IMR-90 (cell line): ENCODE measurements at regions not wholly inside any gene's neighbourhood (a gene's known extent, or its start where the extent isn't known, plus 50 kb on each side); places are given as distances from the start of the nearest gene placed in this dataset.

Experiments used
- ATAC-seq: fragments of 200-7000 bp; cut with Tn5 transposase; 2 replicates; pipeline ENCODE4 v1.9.1; 2020; ENCODE audit warnings: low read depth, mild to moderate bottlenecking, moderate library complexity
- BruUV-seq: library from RNA; stranded (reverse); fragments of 400-500 nt; replicated peaks from 2 replicates; lab custom pipeline; 2021; lab: Mats Ljungman, UMichigan
- CTCF ChIA-PET: fragments of 300-600 bp; formaldehyde crosslinking; extraction: SDS; loops from one replicate; lab custom pipeline; 2021; ENCODE audit warnings: antibody characterized with exemption; lab: Yijun Ruan, JAX
- POLR2A ChIA-PET: fragments of 300-600 bp; sonication (Branson Sonifier 250); formaldehyde crosslinking; loops from one replicate; lab custom pipeline; 2022; ENCODE audit warnings: antibody characterized with exemption; ENCODE audit not compliant: unreplicated experiment; lab: Charles Lee
- DNase-seq: peaks from one replicate; pipeline ENCODE4 v3.0.0; 2013
- H2AFZ ChIP-seq: replicated peaks from 2 replicates; pipeline ENCODE3; 2013; ENCODE audit warnings: low read length, mild to moderate bottlenecking; ENCODE audit not compliant: poor library complexity
- H2AK5ac ChIP-seq: 2 replicates; pipeline ENCODE4 v1.6.1; 2013; ENCODE audit warnings: low read depth, low read length, inconsistent platforms
- H2AK9ac ChIP-seq: replicated peaks from 2 replicates; pipeline ENCODE3; 2013; ENCODE audit warnings: mild to moderate bottlenecking, low read depth, low read length, moderate library complexity; ENCODE audit not compliant: poor library complexity
- H2BK120ac ChIP-seq: 2 replicates; pipeline ENCODE4 v1.6.1; 2013; ENCODE audit warnings: low read depth, low read length, inconsistent platforms
- H2BK15ac ChIP-seq: 3 replicates; pipeline ENCODE4 v1.6.1; 2013; ENCODE audit warnings: low read depth, low read length, inconsistent platforms
- H2BK20ac ChIP-seq: 2 replicates; pipeline ENCODE4 v1.6.1; 2013; ENCODE audit warnings: low read depth, mild to moderate bottlenecking, inconsistent platforms, low read length, moderate library complexity
- H2BK5ac ChIP-seq: 2 replicates; pipeline ENCODE4 v1.6.1; 2013; ENCODE audit warnings: mild to moderate bottlenecking, low read depth, low read length, inconsistent platforms; ENCODE audit not compliant: poor library complexity, severe bottlenecking
- H3K14ac ChIP-seq: replicated peaks from 2 replicates; pipeline ENCODE4 v1.6.1; 2013; ENCODE audit warnings: low read depth, low read length, inconsistent platforms
- H3K18ac ChIP-seq: 2 replicates; pipeline ENCODE4 v1.6.1; 2013; ENCODE audit warnings: low read depth, low read length, control low read depth
- H3K23ac ChIP-seq: 2 replicates; pipeline ENCODE4 v1.6.1; 2013; ENCODE audit warnings: low read depth, low read length, inconsistent platforms
- H3K27ac ChIP-seq: 2 replicates; pipeline ENCODE4 v1.5.1; 2013; ENCODE audit warnings: mild to moderate bottlenecking, control low read depth, low read length; ENCODE audit not compliant: insufficient read depth
- H3K27me3 ChIP-seq: 2 replicates; pipeline ENCODE4 v1.6.1; 2013; ENCODE audit warnings: low read length; ENCODE audit not compliant: control insufficient read depth, insufficient read depth
- H3K36me3 ChIP-seq: 2 replicates; pipeline ENCODE4 v1.6.1; 2013; ENCODE audit warnings: low read length, mixed read lengths; ENCODE audit not compliant: control insufficient read depth, insufficient read depth
- H3K4ac ChIP-seq: 2 replicates; pipeline ENCODE4 v1.6.1; 2013; ENCODE audit warnings: low read depth, low read length, inconsistent platforms
- H3K4me1 ChIP-seq: 2 replicates; pipeline ENCODE4 v1.6.1; 2013; ENCODE audit warnings: low read length, mixed read lengths; ENCODE audit not compliant: control insufficient read depth, insufficient read depth
- H3K4me2 ChIP-seq: 2 replicates; pipeline ENCODE4 v1.6.1; 2013; ENCODE audit warnings: low read depth, mild to moderate bottlenecking, control low read depth, low read length, moderate library complexity
- H3K4me3 ChIP-seq: 2 replicates; pipeline ENCODE4 v1.5.1; 2013; ENCODE audit warnings: low read depth, mild to moderate bottlenecking, control low read depth, low read length, moderate library complexity; ENCODE audit not compliant: insufficient read depth
- H3K56ac ChIP-seq: 2 replicates; pipeline ENCODE4 v1.6.1; 2013; ENCODE audit warnings: low read length, inconsistent platforms; ENCODE audit not compliant: insufficient read depth; ENCODE audit errors: extremely low read depth
- H3K79me1 ChIP-seq, 2 experiments: 2 replicates each; pipeline ENCODE4 v1.6.1; 2013; ENCODE audit warnings: low read length in 2 of 2, inconsistent platforms in 1 of 2, low read depth in 1 of 2
- H3K9ac ChIP-seq: 2 replicates; pipeline ENCODE4 v1.6.1; 2013; ENCODE audit warnings: low read depth, low read length, control low read depth
- H3K9me1 ChIP-seq: 2 replicates; pipeline ENCODE4 v1.6.1; 2013; ENCODE audit warnings: low read length, inconsistent platforms; ENCODE audit not compliant: insufficient read depth
- H3K9me3 ChIP-seq: 2 replicates; pipeline ENCODE4 v1.6.1; 2013; ENCODE audit warnings: low read length; ENCODE audit not compliant: control insufficient read depth, insufficient read depth
- H4K20me1 ChIP-seq: 2 replicates; pipeline ENCODE4 v1.6.1; 2013; ENCODE audit warnings: low read length, inconsistent platforms; ENCODE audit not compliant: insufficient read depth
- H4K5ac ChIP-seq: 2 replicates; pipeline ENCODE4 v1.6.1; 2013; ENCODE audit warnings: mild to moderate bottlenecking, low read depth, low read length, control low read depth
- H4K8ac ChIP-seq, 2 experiments: 2 replicates each; pipeline ENCODE4 v1.6.1; 2013; ENCODE audit warnings: low read depth in 2 of 2, low read length in 2 of 2, control low read depth in 1 of 2, inconsistent platforms in 1 of 2
- H4K91ac ChIP-seq: 2 replicates; pipeline ENCODE4 v1.6.1; 2013; ENCODE audit warnings: low read depth, low read length, inconsistent platforms; ENCODE audit not compliant: insufficient read depth
- BHLHE40 ChIP-seq: fragments of 150-350 bp; IDR thresholded peaks from 2 replicates; pipeline ENCODE4 v1.6.1; 2016; ENCODE audit warnings: mild to moderate bottlenecking, low read depth, low read length
- CEBPB ChIP-seq: IDR thresholded peaks from 2 replicates; pipeline ENCODE4 v1.6.1; 2012; ENCODE audit warnings: low read depth, low read length, improper control_type of control experiment
- CHD1 ChIP-seq: IDR thresholded peaks from 2 replicates; pipeline ENCODE4 v1.6.1; 2012; ENCODE audit warnings: low read depth, low read length, improper control_type of control experiment
- FOS ChIP-seq: fragments of 150-350 bp; IDR thresholded peaks from 2 replicates; pipeline ENCODE4 v1.6.1; 2016; ENCODE audit warnings: low read depth, low read length
- MAZ ChIP-seq: IDR thresholded peaks from 2 replicates; pipeline ENCODE4 v1.6.1; 2012; ENCODE audit warnings: low read depth, mild to moderate bottlenecking, low read length, improper control_type of control experiment, moderate library complexity, borderline replicate concordance
- MXI1 ChIP-seq: IDR thresholded peaks from 2 replicates; pipeline ENCODE4 v1.6.1; 2012; ENCODE audit warnings: low read depth, mild to moderate bottlenecking, low read length, moderate library complexity, borderline replicate concordance
- NFE2L2 ChIP-seq: fragments of 150-350 bp; IDR thresholded peaks from 2 replicates; pipeline ENCODE4 v1.6.1; 2016; ENCODE audit warnings: low read depth, mild to moderate bottlenecking, low read length
- POLR2A ChIP-seq: IDR thresholded peaks from 2 replicates; pipeline ENCODE4 v1.6.1; 2012; ENCODE audit warnings: mild to moderate bottlenecking, low read depth, low read length
- RAD21 ChIP-seq: IDR thresholded peaks from 2 replicates; pipeline ENCODE4 v1.6.1; 2012; ENCODE audit warnings: low read length, improper control_type of control experiment
- RCOR1 ChIP-seq: IDR thresholded peaks from 2 replicates; pipeline ENCODE4 v1.6.1; 2012; ENCODE audit warnings: mild to moderate bottlenecking, low read length, improper control_type of control experiment; ENCODE audit not compliant: insufficient replicate concordance
- RFX5 ChIP-seq: IDR thresholded peaks from 2 replicates; pipeline ENCODE4 v1.8.0; 2012; ENCODE audit warnings: low read depth, mild to moderate bottlenecking, low read length, moderate library complexity
- SMC3 ChIP-seq: fragments of 150-350 bp; IDR thresholded peaks from 2 replicates; pipeline ENCODE4 v1.6.1; 2016; ENCODE audit warnings: low read depth, mild to moderate bottlenecking, antibody characterized with exemption, low read length, moderate library complexity
- WGBS, 2 experiments: methylation state at CpG; one replicate each; pipeline versions ENCODE4 v1.1.5 to v1.1.7; 2013; ENCODE audit warnings: missing lambda C conversion rate in 2 of 2; ENCODE audit not compliant: insufficient read length in 1 of 2; ENCODE audit errors: extremely low coverage in 2 of 2; 5-methylcytosine and 5-hydroxymethylcytosine counted together
- dilution Hi-C: fragments of 300-500 bp; cut with HindIII; formaldehyde crosslinking; loops from one replicate; pipeline ENCODE4 v1.14.3; 2018; ENCODE audit warnings: low sequenced_read_pairs; ENCODE audit not compliant: unreplicated experiment
- in situ Hi-C: fragments of 300-500 bp; cut with MboI; formaldehyde crosslinking; loops from 3 replicates; pipeline ENCODE4 v1.14.3; 2019; ENCODE audit warnings: low sequenced_read_pairs, inconsistent platforms, mixed read lengths
- intact Hi-C: fragments of 100-400 bp; cut with micrococcal nuclease; formaldehyde crosslinking; loops from 2 replicates; pipeline ENCODE4 v1.10.0; 2022
- TF ChIP-seq, protein P1 (sequence below): conservative IDR thresholded peaks from 2 replicates; pipeline ENCODE4 v1.5.1; 2012; ENCODE audit warnings: mild to moderate bottlenecking, low read depth, low read length, improper control_type of control experiment
- TF ChIP-seq, protein P2 (sequence below): fragments of 150-350 bp; IDR thresholded peaks from 2 replicates; pipeline ENCODE4 v1.6.1; 2017; ENCODE audit warnings: mild to moderate bottlenecking, antibody characterized with exemption, low read length, low read depth
- TF ChIP-seq, protein P3 (sequence below): fragments of 150-350 bp; IDR thresholded peaks from 2 replicates; pipeline ENCODE4 v1.6.1; 2016; ENCODE audit warnings: low read depth, mild to moderate bottlenecking, low read length, moderate library complexity, borderline replicate concordance

DNA sequence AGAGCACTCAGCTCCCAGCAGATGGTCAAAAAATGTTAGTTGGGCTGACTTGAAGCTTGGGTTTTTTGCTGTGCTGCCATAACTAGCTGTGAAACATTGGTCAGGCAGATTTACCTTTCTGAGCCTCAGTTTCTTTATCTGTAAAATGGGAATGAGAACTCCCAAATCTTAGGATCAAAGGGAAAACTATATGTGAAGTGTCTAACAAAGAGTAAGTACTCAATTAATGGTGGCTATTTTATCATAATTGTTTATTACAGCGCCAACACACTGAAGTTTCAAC lies 164.2 kb upstream of the POU3F1 start:
- dilution Hi-C loops: no loop called here

More for the DNA sequence above, 164.2 kb upstream of the POU3F1 start:
- Histone ChIP-seq H3K9me1 (no peaks in the 10 kb centered on the region), H4K5ac (no peak overlapping the region), H3K56ac (no peak overlapping the region), H3K27me3 (no peaks in the 10 kb centered on the region; the same call in 1 of the 2 replicates), H2AFZ (no peak overlapping the region), H3K4me2 (no peak overlapping the region), H2BK20ac (no peak overlapping the region), H2BK120ac (no peak overlapping the region), H3K14ac (no peak overlapping the region), H3K4me1 (no peaks in the 10 kb centered on the region), H2AK5ac (no peak overlapping the region), H3K23ac (no peak overlapping the region), H2AK9ac (no peak overlapping the region), H3K36me3 (no peaks in the 10 kb centered on the region), H3K4ac (no peak overlapping the region), H3K9ac (no peak overlapping the region), H3K18ac (no peak overlapping the region), H3K4me3 (no peak overlapping the region), H4K20me1 (no peaks in the 10 kb centered on the region), H4K8ac (no peak overlapping the region), H2BK15ac (no peak overlapping the region), H2BK5ac (no peak overlapping the region), H3K9me3 (no peaks in the 10 kb centered on the region), H3K79me1 (no peaks in the 10 kb centered on the region), H4K91ac (no peak overlapping the region), H3K27ac (no peak overlapping the region)
- ChIA-PET CTCF (no interaction called here), POLR2A (interaction anchor here (0.6 kb wide), 1 partner anchor 582 kb away, joined by 3 read pairs; no protein-coding TSS in a partner anchor)
- DNase-seq (no peak), ATAC-seq (no peak)
- TF ChIP-seq, protein P1, sequence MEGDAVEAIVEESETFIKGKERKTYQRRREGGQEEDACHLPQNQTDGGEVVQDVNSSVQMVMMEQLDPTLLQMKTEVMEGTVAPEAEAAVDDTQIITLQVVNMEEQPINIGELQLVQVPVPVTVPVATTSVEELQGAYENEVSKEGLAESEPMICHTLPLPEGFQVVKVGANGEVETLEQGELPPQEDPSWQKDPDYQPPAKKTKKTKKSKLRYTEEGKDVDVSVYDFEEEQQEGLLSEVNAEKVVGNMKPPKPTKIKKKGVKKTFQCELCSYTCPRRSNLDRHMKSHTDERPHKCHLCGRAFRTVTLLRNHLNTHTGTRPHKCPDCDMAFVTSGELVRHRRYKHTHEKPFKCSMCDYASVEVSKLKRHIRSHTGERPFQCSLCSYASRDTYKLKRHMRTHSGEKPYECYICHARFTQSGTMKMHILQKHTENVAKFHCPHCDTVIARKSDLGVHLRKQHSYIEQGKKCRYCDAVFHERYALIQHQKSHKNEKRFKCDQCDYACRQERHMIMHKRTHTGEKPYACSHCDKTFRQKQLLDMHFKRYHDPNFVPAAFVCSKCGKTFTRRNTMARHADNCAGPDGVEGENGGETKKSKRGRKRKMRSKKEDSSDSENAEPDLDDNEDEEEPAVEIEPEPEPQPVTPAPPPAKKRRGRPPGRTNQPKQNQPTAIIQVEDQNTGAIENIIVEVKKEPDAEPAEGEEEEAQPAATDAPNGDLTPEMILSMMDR: no peak
- no peak for TF ChIP-seq RFX5
- TF ChIP-seq, protein P2, sequence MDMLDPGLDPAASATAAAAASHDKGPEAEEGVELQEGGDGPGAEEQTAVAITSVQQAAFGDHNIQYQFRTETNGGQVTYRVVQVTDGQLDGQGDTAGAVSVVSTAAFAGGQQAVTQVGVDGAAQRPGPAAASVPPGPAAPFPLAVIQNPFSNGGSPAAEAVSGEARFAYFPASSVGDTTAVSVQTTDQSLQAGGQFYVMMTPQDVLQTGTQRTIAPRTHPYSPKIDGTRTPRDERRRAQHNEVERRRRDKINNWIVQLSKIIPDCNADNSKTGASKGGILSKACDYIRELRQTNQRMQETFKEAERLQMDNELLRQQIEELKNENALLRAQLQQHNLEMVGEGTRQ: no peak
- TF ChIP-seq SMC3: no peak
- no peak for TF ChIP-seq CHD1
- no peak for TF ChIP-seq RAD21
- TF ChIP-seq MXI1: no peak
- no peak for TF ChIP-seq FOS
- TF ChIP-seq NFE2L2: no peak
- TF ChIP-seq POLR2A: no peak
- no peak for TF ChIP-seq MAZ
- TF ChIP-seq, protein P3, sequence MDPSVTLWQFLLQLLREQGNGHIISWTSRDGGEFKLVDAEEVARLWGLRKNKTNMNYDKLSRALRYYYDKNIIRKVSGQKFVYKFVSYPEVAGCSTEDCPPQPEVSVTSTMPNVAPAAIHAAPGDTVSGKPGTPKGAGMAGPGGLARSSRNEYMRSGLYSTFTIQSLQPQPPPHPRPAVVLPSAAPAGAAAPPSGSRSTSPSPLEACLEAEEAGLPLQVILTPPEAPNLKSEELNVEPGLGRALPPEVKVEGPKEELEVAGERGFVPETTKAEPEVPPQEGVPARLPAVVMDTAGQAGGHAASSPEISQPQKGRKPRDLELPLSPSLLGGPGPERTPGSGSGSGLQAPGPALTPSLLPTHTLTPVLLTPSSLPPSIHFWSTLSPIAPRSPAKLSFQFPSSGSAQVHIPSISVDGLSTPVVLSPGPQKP: no peak
- TF ChIP-seq BHLHE40: no peak
- no peak for TF ChIP-seq CEBPB
- no peak for TF ChIP-seq RCOR1
- intact Hi-C loops: no loop called here
- in situ Hi-C loops: no loop called here
- no CpG with 5 or more reads among the region's 1 CpG for WGBS, 2 experiments
- no TSS peak for BruUV-seq
